ENCODE measurements at regions not wholly inside any gene's neighbourhood (a gene's known extent, or its start where the extent isn't known, plus 50 kb on each side); places are given as distances from the start of the nearest gene placed in this dataset.

DNA sequence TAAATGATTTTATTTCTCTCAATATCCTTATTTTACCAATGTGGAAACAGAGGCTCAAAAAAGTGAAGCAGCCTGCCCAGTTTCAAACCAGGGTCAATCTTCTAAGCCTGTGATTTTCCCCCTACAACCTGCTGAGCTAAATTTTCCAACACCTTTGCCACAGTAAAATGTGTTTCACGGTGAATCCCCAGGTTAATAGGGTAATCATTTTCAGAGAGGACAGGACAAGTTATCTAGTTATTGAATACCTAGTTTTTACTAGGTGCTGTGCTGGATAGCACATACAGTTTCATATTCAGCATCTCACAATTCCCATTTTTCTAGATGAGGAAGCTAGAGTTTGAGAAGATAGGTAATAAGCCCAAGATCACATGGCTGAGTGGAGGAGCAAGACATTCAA, 236.6 kb downstream of the PTH2R start:
- H3K4me3 ChIP-seq (ENCODE audit: control insufficient read depth, low read depth, low read length), result no peak overlapping the region
- no peak for DNase-seq (ENCODE audit: low read depth)
- TF ChIP-seq, protein P1, sequence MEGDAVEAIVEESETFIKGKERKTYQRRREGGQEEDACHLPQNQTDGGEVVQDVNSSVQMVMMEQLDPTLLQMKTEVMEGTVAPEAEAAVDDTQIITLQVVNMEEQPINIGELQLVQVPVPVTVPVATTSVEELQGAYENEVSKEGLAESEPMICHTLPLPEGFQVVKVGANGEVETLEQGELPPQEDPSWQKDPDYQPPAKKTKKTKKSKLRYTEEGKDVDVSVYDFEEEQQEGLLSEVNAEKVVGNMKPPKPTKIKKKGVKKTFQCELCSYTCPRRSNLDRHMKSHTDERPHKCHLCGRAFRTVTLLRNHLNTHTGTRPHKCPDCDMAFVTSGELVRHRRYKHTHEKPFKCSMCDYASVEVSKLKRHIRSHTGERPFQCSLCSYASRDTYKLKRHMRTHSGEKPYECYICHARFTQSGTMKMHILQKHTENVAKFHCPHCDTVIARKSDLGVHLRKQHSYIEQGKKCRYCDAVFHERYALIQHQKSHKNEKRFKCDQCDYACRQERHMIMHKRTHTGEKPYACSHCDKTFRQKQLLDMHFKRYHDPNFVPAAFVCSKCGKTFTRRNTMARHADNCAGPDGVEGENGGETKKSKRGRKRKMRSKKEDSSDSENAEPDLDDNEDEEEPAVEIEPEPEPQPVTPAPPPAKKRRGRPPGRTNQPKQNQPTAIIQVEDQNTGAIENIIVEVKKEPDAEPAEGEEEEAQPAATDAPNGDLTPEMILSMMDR (IDR thresholded peaks at IDR 0.05; ENCODE audit: control insufficient read depth, insufficient read depth, low read depth, low read length, missing control alignments), result no peak

DNA sequence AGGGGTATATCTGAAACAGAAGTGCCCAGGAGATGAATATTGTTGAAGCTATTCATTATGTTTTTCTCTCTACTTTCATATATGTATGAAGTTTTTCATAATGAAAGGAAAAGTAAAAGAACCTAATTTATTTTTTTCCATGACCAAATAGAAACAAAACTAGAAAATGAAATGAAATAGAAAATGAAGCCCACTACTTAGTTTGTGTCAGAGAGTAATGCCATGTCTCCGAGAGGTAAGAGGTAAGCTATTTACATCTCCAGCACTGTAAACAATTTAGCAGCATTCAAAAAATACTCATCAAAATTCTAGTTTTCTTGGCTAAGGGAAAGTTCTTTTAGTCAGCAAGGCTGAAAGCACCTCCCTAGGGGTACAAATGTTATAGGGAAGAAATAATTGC, 238.6 kb downstream of the PTH2R start:
- TF ChIP-seq, protein P1 (IDR thresholded peaks at IDR 0.05; ENCODE audit: control insufficient read depth, insufficient read depth, low read depth, low read length, missing control alignments), result no peak
- DNase-seq (ENCODE audit: low read depth), result no peak
- H3K4me3 ChIP-seq (ENCODE audit: control insufficient read depth, low read depth, low read length), result no peak overlapping the region

DNA sequence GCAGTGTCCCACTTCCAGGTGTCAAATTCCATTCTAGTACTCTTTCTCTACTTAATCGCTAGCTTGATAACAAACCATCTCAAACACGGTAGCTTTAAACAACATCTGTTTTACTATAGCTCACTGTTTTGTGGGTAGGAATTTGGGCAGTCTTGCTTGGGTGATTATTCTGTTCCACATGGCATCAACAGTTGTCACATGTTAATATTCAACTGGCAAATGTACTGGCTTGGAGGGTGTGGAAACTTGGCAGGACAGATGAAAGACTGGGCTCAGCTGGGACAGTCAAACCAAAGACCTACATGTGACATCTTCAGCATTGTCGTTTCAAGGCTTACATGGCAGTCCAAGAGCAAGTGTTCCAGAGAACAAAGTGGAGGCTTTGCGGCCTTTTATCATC, 241.8 kb downstream of the PTH2R start:
- DNase-seq (ENCODE audit: low read depth), result no peak
- TF ChIP-seq, protein P1 (IDR thresholded peaks at IDR 0.05; ENCODE audit: control insufficient read depth, insufficient read depth, low read depth, low read length, missing control alignments), result no peak
- no peak overlapping the region for H3K4me3 ChIP-seq (ENCODE audit: control insufficient read depth, low read depth, low read length)

DNA sequence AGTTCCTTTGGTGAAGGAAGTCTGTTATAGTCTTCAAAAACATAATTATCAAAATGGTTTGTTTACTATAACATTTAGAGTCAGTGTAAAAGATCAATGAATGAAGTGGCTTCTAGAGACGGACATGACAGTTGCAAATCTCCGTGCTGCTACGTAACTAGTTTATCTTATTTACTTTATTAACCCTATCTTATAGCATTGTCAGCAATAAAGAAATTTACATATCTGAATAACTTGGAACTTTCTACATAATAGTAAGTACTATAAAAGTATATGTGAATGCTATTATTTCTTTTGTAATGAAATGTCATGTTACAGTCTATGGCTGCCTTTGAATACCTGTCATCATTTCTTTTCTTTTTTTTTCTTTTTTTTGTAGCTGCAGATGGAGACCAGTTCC, 246.8 kb downstream of the PTH2R start:
- no peak overlapping the region for H3K4me3 ChIP-seq (ENCODE audit: control insufficient read depth, low read depth, low read length)
- DNase-seq (ENCODE audit: low read depth), result no peak
- TF ChIP-seq, protein P1 (IDR thresholded peaks at IDR 0.05; ENCODE audit: control insufficient read depth, insufficient read depth, low read depth, low read length, missing control alignments), result no peak

DNA sequence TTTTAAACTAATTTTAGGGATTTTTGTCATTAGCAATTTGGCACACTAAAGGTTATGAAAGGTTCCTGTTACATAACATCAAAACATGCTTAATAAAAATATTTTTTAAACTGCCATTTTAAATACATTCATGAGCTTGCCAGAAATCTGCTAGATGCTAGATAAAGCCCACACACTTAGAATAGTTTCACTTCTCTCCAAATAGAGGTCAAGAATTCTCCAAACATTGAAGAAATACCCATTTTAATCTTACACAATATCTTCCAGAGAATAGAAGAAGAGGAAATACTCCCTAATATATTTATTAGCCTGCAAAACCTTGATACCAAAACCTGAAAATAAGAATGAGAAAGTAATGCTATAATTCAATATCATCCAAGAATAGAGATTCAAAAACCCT, 247.5 kb downstream of the PTH2R start:
- TF ChIP-seq, protein P1 (IDR thresholded peaks at IDR 0.05; ENCODE audit: control insufficient read depth, insufficient read depth, low read depth, low read length, missing control alignments), result no peak
- no peak overlapping the region for H3K4me3 ChIP-seq (ENCODE audit: control insufficient read depth, low read depth, low read length)
- DNase-seq (ENCODE audit: low read depth), result no peak

DNA sequence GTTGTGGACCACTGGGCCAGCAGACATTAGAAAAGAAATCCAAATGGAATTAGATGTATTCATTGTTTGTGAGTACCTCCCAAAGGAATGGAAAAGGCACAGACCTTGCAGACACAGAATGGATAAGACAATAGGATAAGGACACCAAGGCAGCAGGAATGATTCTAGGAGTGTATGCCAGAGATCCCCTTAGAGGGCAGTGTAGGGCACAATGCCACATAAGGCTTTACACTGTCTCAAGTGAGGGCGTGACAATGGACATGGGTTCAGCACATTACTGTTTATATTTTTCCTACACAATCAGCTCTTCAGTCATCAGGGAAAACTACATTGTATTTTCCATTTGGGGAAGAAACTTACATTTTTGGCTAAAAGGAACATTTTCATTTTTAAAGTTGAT, 250.9 kb downstream of the PTH2R start:
- TF ChIP-seq, protein P1 (IDR thresholded peaks at IDR 0.05; ENCODE audit: control insufficient read depth, insufficient read depth, low read depth, low read length, missing control alignments), result no peak
- H3K4me3 ChIP-seq (ENCODE audit: control insufficient read depth, low read depth, low read length), result no peak overlapping the region
- no peak for DNase-seq (ENCODE audit: low read depth)

DNA sequence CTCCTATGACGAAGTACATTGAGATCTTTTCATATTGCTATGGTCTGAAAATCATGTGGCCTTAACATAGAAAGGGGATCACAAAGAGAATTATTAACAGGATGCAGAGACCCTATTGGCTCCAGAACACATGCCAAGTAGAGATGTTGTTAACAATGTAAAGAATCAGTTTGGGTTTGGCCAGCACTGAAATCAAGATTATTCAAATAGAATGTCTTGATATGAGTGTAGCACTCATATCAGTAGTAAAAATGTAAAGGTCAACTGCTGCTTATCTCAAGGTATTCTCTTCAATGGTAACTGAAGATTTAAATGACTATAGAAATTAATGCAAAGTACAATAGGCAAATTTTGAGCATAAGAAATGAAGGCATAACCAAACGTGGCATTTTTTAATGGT, 262.8 kb downstream of the PTH2R start:
- TF ChIP-seq, protein P1 (IDR thresholded peaks at IDR 0.05; ENCODE audit: control insufficient read depth, insufficient read depth, low read depth, low read length, missing control alignments), result no peak
- H3K4me3 ChIP-seq (ENCODE audit: control insufficient read depth, low read depth, low read length), result no peak overlapping the region
- DNase-seq (ENCODE audit: low read depth), result no peak
